HG03097 (cell line): ENCODE measurements at regions not wholly inside any gene's neighbourhood (a gene's known extent, or its start where the extent isn't known, plus 50 kb on each side); places are given as distances from the start of the nearest gene placed in this dataset.
"Not testable (repeated sequence)": the region's sequence is repeated elsewhere in the genome, so short reads cannot be mapped to it uniquely, and the experiment has no call there.

ENCODE experiments used
- ATAC-seq: cut with Tn5 transposase; IDR thresholded peaks from one replicate; pipeline ENCODE4 v1.9.1; 2021; ENCODE audit not compliant: unreplicated experiment, low FRiP score

DNA sequence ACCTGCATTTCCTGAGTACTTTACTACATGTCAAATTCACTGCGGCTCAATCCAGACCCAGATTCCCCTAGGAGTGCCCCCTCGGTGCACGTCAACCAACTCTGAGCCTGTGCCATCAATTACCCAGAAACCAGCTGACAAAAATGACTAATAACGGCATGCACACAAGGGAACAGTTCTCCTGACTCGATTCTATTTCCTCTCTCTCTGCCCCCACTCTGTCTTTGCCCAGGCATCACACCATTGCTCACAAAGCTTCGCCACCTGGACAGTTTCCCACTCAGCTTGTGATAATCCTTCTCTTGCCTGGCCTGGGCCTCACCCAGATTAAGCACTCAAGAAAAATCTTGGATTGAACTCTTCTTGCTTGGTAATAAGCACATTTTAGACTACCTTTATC lies 115.3 kb upstream of the NDUFV2 start:
- ATAC-seq = no peak

DNA sequence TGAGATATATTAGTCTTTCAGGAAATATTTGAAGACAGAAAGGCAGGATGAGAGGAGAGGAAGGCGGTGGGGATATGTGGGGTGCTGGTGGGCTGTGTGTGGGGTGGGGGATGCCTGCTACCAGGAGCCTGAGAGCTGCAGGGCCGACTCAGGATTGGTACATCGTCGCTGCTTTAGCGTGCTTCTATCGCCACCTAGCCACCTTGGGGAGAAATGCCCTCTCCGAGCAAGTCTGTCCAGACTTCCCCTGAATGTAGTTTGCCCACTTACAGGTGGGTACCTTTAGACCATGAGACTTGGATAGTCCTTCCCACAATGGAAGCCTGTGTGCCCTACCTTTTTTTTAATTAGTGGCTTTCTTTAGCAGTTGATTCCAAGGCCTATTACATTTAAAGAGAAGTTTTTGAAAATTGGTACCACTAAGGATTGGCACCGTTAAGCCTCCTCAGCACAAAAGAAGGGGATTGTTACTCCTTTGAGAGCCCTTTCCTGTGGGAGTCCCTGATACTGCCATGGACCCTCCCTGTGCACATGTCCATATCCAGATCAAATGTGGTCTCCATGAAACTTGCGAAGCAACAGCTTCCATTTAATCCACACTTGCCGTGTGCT lies 114.1 kb upstream of the NDUFV2 start:
- peak; percentile 67 for ATAC-seq

- no peak for ATAC-seq
Observed at GRCh38 chr18:8989017-8989416, 113.5 kb upstream of the NDUFV2 start.

GRCh38 chr18:8989855-8990254 lies 112.6 kb upstream of the NDUFV2 start:
- no peak for ATAC-seq

- ATAC-seq = no peak
Observed at GRCh38 chr18:8990276-8991031, 112.0 kb upstream of the NDUFV2 start.

GRCh38 chr18:8991155-8991554 lies 111.3 kb upstream of the NDUFV2 start:
- no peak for ATAC-seq

DNA sequence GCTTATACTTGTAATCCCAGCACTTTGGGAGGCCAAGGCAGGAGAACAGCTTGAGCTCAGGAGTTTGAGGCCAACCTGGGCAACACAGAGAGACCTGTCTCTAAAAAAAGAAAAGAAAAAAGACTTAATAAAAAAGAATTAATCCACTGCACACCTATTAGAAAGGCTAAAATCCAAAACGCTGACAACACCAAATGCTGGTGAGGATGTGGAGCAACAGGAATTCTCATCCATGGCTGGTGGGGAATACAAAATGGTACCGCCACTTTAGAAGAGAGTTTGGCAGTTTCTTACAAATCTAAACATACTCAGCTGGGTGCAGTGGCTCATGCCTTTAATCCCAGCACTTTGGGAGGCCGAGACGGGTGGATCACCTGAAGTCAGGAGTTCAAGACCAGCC lies 110.0 kb upstream of the NDUFV2 start:
- ATAC-seq = not testable (repeated sequence)

- no peak for ATAC-seq
Observed at GRCh38 chr18:8994603-8995002, 107.9 kb upstream of the NDUFV2 start.

- no peak for ATAC-seq
Observed at GRCh38 chr18:8995096-8995495, 107.4 kb upstream of the NDUFV2 start.

DNA sequence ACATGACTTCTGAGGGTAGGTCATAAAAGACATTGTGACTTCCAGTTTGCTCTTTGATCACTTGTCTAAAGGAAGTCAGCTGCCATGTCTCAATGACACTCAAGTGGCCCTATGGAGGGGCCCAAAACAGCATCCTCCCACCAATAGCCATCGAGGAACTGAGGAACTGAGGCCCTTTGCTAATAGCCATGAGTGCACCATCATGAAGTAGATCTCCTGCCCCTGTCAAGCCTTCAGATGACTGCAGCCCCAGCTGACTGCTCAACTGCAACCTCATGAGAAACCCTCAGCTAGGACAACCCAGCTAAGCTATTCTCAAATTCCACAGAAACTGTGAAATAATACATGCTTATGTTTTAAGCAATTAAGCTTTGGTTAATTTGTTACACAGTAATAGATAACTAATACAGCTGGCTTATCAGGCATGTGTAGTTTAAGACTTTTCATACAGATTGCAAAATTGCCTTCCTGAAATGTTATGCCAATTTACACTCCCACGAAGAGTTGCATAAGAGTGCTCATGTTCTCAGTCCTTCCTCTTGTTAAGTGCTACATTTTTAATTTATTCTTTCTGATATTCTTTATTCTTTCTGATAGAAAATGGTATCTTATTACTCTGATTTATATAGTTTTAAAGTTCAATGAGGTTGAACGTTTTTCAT lies 105.6 kb upstream of the NDUFV2 start:
- ATAC-seq = no peak

- no peak for ATAC-seq
Observed at GRCh38 chr18:8997634-8998033, 104.9 kb upstream of the NDUFV2 start.

DNA sequence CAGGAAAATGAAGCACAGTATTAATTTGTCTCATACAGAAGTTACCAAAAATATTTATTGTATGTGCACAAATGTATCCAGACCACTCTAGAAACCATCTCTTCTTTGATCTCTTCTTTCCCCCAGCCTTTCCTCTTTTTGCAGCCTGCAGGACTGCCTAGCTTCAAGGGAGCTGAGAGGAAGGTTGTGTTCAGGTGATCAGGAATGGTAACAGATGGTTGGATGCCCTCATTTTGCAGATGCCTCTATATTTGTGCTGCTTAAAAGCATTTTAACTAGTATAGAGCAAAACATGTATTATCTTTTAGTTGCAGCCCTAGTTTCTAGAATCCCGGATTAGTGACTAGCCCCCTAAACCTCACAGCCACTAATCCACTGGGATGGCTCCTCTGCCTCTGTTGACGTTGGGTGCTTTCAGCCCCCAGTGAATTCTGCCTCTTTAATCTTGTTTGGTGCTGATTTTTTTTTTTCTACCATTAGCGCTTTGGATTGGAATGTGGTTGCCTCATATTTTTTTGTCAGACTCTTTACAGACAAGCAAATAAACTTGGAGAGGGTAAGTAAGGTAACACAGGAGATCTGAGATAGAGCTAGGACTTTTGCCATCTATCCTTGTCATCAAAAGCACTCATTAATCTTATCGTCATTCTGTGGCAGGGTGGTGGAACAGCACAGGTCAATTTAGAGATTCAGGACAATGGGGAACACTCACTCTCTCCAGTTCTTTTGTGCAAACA lies 103.8 kb upstream of the NDUFV2 start:
- ATAC-seq = no peak

- ATAC-seq = no peak
Observed at GRCh38 chr18:8999872-9000271, 102.6 kb upstream of the NDUFV2 start.

- no peak for ATAC-seq
Observed at GRCh38 chr18:9000733-9001132, 101.8 kb upstream of the NDUFV2 start.

DNA sequence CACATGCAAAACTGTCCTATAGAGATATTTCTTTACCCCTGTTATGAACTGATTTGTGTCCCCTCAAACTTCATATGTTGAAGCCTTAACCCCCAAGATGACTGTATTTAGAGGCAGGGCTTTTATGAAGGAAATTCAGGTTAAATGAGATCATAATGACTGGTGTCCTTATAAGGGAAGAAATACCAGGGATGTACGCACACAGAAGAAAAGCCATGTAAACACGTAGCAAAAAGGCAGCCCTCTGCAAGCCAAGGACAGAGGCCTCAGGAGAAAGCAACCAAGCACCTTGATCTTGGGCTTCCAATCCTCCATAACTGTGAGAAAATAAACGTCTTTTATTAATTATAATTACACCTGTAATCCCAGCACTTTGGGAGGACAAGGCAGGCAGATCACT lies 101.3 kb upstream of the NDUFV2 start:
- no peak for ATAC-seq

- no peak for ATAC-seq
Observed at GRCh38 chr18:9003406-9004100, 98.9 kb upstream of the NDUFV2 start.

GRCh38 chr18:9004308-9004707 lies 98.2 kb upstream of the NDUFV2 start:
- not testable (repeated sequence) for ATAC-seq

DNA sequence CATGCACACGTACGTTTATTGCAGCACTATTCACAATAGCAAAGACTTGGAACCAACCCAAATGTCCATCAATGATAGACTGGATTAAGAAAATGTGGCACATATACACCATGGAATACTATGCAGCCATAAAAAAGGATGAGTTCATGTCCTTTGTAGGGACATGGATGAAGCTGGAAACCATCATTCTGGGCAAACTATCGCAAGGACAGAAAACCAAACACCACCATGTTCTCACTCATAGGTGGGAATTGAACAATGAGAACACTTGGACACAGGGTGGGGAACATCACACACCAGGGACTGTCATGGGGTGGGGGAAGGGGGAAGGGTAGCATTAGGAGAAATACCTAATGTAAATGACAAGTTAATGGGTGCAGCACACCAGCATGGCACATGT lies 94.8 kb upstream of the NDUFV2 start:
- ATAC-seq = not testable (repeated sequence)

DNA sequence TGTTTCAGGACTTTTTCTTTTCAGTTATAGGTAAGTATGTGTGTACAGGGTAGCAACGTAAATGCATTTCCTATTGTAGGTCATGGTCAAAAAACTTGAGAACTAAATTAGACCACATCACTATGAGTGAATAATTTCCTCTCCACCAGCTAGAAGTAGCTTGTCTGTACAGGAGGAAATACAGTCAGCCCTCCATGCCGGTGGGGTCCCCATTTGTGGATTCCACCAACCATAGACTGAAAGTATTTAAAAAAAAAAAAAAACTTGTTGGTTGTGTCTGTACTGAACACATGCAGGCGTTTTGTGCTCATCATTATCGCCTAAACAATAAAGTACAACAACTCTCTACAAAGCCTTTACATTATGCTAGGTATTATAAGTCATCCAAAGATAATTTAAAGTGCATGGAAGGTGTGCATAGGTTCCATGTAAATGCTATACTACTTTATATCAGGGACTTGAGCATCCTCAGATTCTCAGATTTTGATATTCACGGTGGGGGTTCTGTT lies 94.2 kb upstream of the NDUFV2 start:
- no peak for ATAC-seq
